HUES6 (cell line): ENCODE measurements at regions not wholly inside any gene's neighbourhood (a gene's known extent, or its start where the extent isn't known, plus 50 kb on each side); places are given as distances from the start of the nearest gene placed in this dataset.
A peak's percentile ranks its signal among the peaks of the same experiment; 100 is the strongest.
"Not testable (repeated sequence)": the region's sequence is repeated elsewhere in the genome, so short reads cannot be mapped to it uniquely, and the experiment has no call there.

Source experiments
- H3K27ac ChIP-seq: 2 replicates; pipeline ENCODE4 v1.7.0; 2013; ENCODE audit warnings: low read depth, mild to moderate bottlenecking, low read length, inconsistent platforms
- H3K27me3 ChIP-seq: 2 replicates; pipeline ENCODE4 v1.6.1; 2013; ENCODE audit warnings: low read length; ENCODE audit not compliant: control insufficient read depth, insufficient read depth
- H3K36me3 ChIP-seq: 2 replicates; pipeline ENCODE4 v1.6.1; 2013; ENCODE audit warnings: low read length; ENCODE audit not compliant: control insufficient read depth, insufficient read depth
- H3K4me1 ChIP-seq: 2 replicates; pipeline ENCODE4 v1.6.1; 2013; ENCODE audit warnings: low read length; ENCODE audit not compliant: control insufficient read depth, insufficient read depth
- H3K4me3 ChIP-seq: 2 replicates; pipeline ENCODE4 v1.5.1; 2013; ENCODE audit warnings: low read depth, low read length
- H3K9ac ChIP-seq: one replicate; pipeline ENCODE4 v1.6.1; 2013; ENCODE audit warnings: mild to moderate bottlenecking, low read length
- H3K9me3 ChIP-seq: 2 replicates; pipeline ENCODE4 v1.6.1; 2013; ENCODE audit warnings: low read depth, low read length; ENCODE audit not compliant: control insufficient read depth, insufficient read depth

- Histone ChIP-seq H3K9me3 (peaks cover 16% of the 10 kb centered on the region; the same call in 1 of the 2 replicates), H3K4me3 (no peak overlapping the region), H3K36me3 (no peaks in the 10 kb centered on the region), H3K27me3 (no peaks in the 10 kb centered on the region), H3K4me1 (no peaks in the 10 kb centered on the region), H3K27ac (no peak overlapping the region), H3K9ac (no peak overlapping the region)
Observed at GRCh38 chrX:82528525-82528924, 979.6 kb upstream of the POU3F4 start.

- Histone ChIP-seq H3K4me3 (no peak overlapping the region), H3K4me1 (no peaks in the 10 kb centered on the region), H3K27ac (no peak overlapping the region), H3K9me3 (peaks cover 9% of the 10 kb centered on the region), H3K36me3 (no peaks in the 10 kb centered on the region), H3K9ac (no peak overlapping the region), H3K27me3 (no peaks in the 10 kb centered on the region)
Observed at GRCh38 chrX:82534086-82534597, 973.9 kb upstream of the POU3F4 start.

GRCh38 chrX:82537205-82537604 is 970.9 kb upstream of the POU3F4 start:
- not testable (repeated sequence) for H3K4me3 ChIP-seq, H3K27ac ChIP-seq, H3K4me1 ChIP-seq, H3K9ac ChIP-seq, H3K36me3 ChIP-seq, H3K27me3 ChIP-seq
- H3K9me3 ChIP-seq: peaks cover 18% of the 10 kb centered on the region

GRCh38 chrX:82541822-82542221 is 966.3 kb upstream of the POU3F4 start:
- H3K9ac ChIP-seq: no peak overlapping the region
- H3K9me3 ChIP-seq: peaks cover 21% of the 10 kb centered on the region
- no peaks in the 10 kb centered on the region for H3K36me3 ChIP-seq
- no peak overlapping the region for H3K27ac ChIP-seq
- no peaks in the 10 kb centered on the region for H3K27me3 ChIP-seq
- no peak overlapping the region for H3K4me3 ChIP-seq
- H3K4me1 ChIP-seq: no peaks in the 10 kb centered on the region

- H3K4me1 ChIP-seq, H3K36me3 ChIP-seq, H3K4me3 ChIP-seq, H3K27ac ChIP-seq, H3K27me3 ChIP-seq: not testable (repeated sequence)
- peak overlapping the region; percentile 26 for H3K9ac ChIP-seq
- H3K9me3 ChIP-seq: peaks cover 37% of the 10 kb centered on the region
Observed at GRCh38 chrX:82552201-82552600, 955.9 kb upstream of the POU3F4 start.

- peaks cover 58% of the 10 kb centered on the region for H3K9me3 ChIP-seq
- no peak overlapping the region for H3K4me3 ChIP-seq
- no peak overlapping the region for H3K27ac ChIP-seq
- H3K36me3 ChIP-seq: no peaks in the 10 kb centered on the region
- H3K27me3 ChIP-seq: no peaks in the 10 kb centered on the region
- no peak overlapping the region for H3K9ac ChIP-seq
- H3K4me1 ChIP-seq: no peaks in the 10 kb centered on the region
Observed at GRCh38 chrX:82556588-82556987, 951.5 kb upstream of the POU3F4 start.

GRCh38 chrX:82585868-82586267 is 922.2 kb upstream of the POU3F4 start:
- no peak overlapping the region for H3K9ac ChIP-seq
- no peaks in the 10 kb centered on the region for H3K36me3 ChIP-seq
- no peaks in the 10 kb centered on the region for H3K27me3 ChIP-seq
- H3K4me3 ChIP-seq: no peak overlapping the region
- no peak overlapping the region for H3K27ac ChIP-seq
- peaks cover 7% of the 10 kb centered on the region for H3K9me3 ChIP-seq
- no peaks in the 10 kb centered on the region for H3K4me1 ChIP-seq

GRCh38 chrX:82589410-82589809 is 918.7 kb upstream of the POU3F4 start:
- no peaks in the 10 kb centered on the region for H3K4me1 ChIP-seq
- no peaks in the 10 kb centered on the region for H3K27me3 ChIP-seq
- no peaks in the 10 kb centered on the region; the same call in 1 of the 2 replicates for H3K9me3 ChIP-seq
- no peaks in the 10 kb centered on the region for H3K36me3 ChIP-seq
- H3K27ac ChIP-seq: no peak overlapping the region
- H3K9ac ChIP-seq: no peak overlapping the region
- no peak overlapping the region for H3K4me3 ChIP-seq

GRCh38 chrX:82591421-82591820 is 916.7 kb upstream of the POU3F4 start:
- H3K27ac ChIP-seq: no peak overlapping the region
- H3K4me1 ChIP-seq: no peaks in the 10 kb centered on the region
- H3K27me3 ChIP-seq: no peaks in the 10 kb centered on the region
- no peak overlapping the region for H3K4me3 ChIP-seq
- no peaks in the 10 kb centered on the region; the same call in 1 of the 2 replicates for H3K9me3 ChIP-seq
- no peaks in the 10 kb centered on the region for H3K36me3 ChIP-seq
- no peak overlapping the region for H3K9ac ChIP-seq

- Histone ChIP-seq H3K27ac (no peak overlapping the region), H3K4me1 (no peaks in the 10 kb centered on the region), H3K4me3 (no peak overlapping the region), H3K36me3 (no peaks in the 10 kb centered on the region), H3K9me3 (peaks cover 14% of the 10 kb centered on the region; the same call in 1 of the 2 replicates), H3K27me3 (no peaks in the 10 kb centered on the region), H3K9ac (no peak overlapping the region)
Observed at GRCh38 chrX:82626978-82627377, 881.1 kb upstream of the POU3F4 start.

GRCh38 chrX:82627568-82627967 is 880.5 kb upstream of the POU3F4 start:
- no peaks in the 10 kb centered on the region for H3K27me3 ChIP-seq
- H3K27ac ChIP-seq: no peak overlapping the region

GRCh38 chrX:82648062-82648461 is 860.0 kb upstream of the POU3F4 start:
- Histone ChIP-seq H3K27me3 (no peaks in the 10 kb centered on the region), H3K4me3 (no peak overlapping the region), H3K4me1 (no peaks in the 10 kb centered on the region), H3K36me3 (no peaks in the 10 kb centered on the region), H3K9ac (no peak overlapping the region), H3K27ac (no peak overlapping the region), H3K9me3 (peaks cover 53% of the 10 kb centered on the region)

More at GRCh38 chrX:82627568-82627967, 880.5 kb upstream of the POU3F4 start:
- no peak overlapping the region for H3K9ac ChIP-seq
- H3K9me3 ChIP-seq: peaks cover 14% of the 10 kb centered on the region; the same call in 1 of the 2 replicates
- no peaks in the 10 kb centered on the region for H3K36me3 ChIP-seq
- no peak overlapping the region for H3K4me3 ChIP-seq
- no peaks in the 10 kb centered on the region for H3K4me1 ChIP-seq
